GM12878 (cell line): ENCODE measurements at regions not wholly inside any gene's neighbourhood (a gene's known extent, or its start where the extent isn't known, plus 50 kb on each side); places are given as distances from the start of the nearest gene placed in this dataset.

Experiments used
- ATAC-seq: fragments of 200-7000 bp; cut with Tn5 transposase; 3 replicates; pipeline ENCODE4 v1.9.1; 2020; ENCODE audit warnings: mild to moderate bottlenecking, moderate library complexity
- BruUV-seq: library from RNA; stranded (reverse); fragments of 400-500 nt; replicated peaks from 2 replicates; lab custom pipeline; 2021; lab: Mats Ljungman, UMichigan
- CTCF ChIA-PET: fragments of 300-600 bp; sonication (Branson Sonifier 250); formaldehyde crosslinking; extraction: SDS; loops from one replicate; lab custom pipeline; 2021; ENCODE audit warnings: inconsistent platforms; lab: Yijun Ruan, JAX
- POLR2A ChIA-PET: fragments of 350-600 bp; formaldehyde crosslinking; extraction: SDS; loops from one replicate; lab custom pipeline; 2021; ENCODE audit warnings: inconsistent platforms; lab: Charles Lee
- RAD21 ChIA-PET: fragments of 300-600 bp; sonication (Branson Sonifier 250); formaldehyde crosslinking; loops from one replicate; lab custom pipeline; 2023; ENCODE audit warnings: antibody characterized with exemption; ENCODE audit not compliant: unreplicated experiment; lab: Charles Lee
- SMC1A ChIA-PET: fragments of 300-600 bp; sonication (Branson Sonifier 250); formaldehyde crosslinking; loops from one replicate; lab custom pipeline; 2023; ENCODE audit not compliant: unreplicated experiment, uncharacterized antibody; lab: Charles Lee
- DNase-seq: peaks from one replicate; pipeline ENCODE4 v3.0.0-alpha.2; 2011; ENCODE audit warnings: low read depth, low spot score
- FAIRE-seq: peaks from 3 replicates; lab custom pipeline; 2011; peaks lifted over from hg19 to GRCh38; lab: Jason Lieb, UNC
- H2AFZ ChIP-seq: 2 replicates; pipeline ENCODE4 v1.6.0; 2011; ENCODE audit warnings: low read depth, low read length, control low read depth; ENCODE audit not compliant: control insufficient read depth
- H3K27ac ChIP-seq: 2 replicates; pipeline ENCODE4 v1.5.1; 2011; ENCODE audit warnings: control low read depth; ENCODE audit not compliant: control insufficient read depth, insufficient read depth
- H3K27me3 ChIP-seq, 2 experiments: replicated peaks in 1 of 2; 2 replicates each; pipeline versions ENCODE4 v1.6.0 to v1.6.1; 2011; ENCODE audit warnings: low read length in 1 of 2; ENCODE audit not compliant: control insufficient read depth in 2 of 2, insufficient read depth in 2 of 2
- H3K36me3 ChIP-seq, 2 experiments: 2 replicates each; pipeline ENCODE4 v1.5.1; 2011; ENCODE audit warnings: low read length in 1 of 2; ENCODE audit not compliant: control insufficient read depth in 2 of 2, insufficient read depth in 2 of 2
- H3K4me1 ChIP-seq: 2 replicates; pipeline ENCODE4 v1.6.1; 2011; ENCODE audit warnings: mild to moderate bottlenecking, low read length, moderate library complexity, mixed read lengths; ENCODE audit not compliant: control insufficient read depth, insufficient read depth
- H3K4me2 ChIP-seq: 2 replicates; pipeline ENCODE4 v1.6.0; 2011; ENCODE audit warnings: control low read depth; ENCODE audit not compliant: control insufficient read depth, insufficient read depth
- H3K4me3 ChIP-seq: fragments of 200-600 bp; sonication (generic); 2 replicates; pipeline ENCODE4 v1.5.1; 2016
- H3K79me2 ChIP-seq: 2 replicates; pipeline ENCODE4 v1.6.0; 2011; ENCODE audit warnings: low read length; ENCODE audit not compliant: control insufficient read depth, insufficient read depth
- H3K9ac ChIP-seq: 2 replicates; pipeline ENCODE4 v1.8.0; 2011; ENCODE audit warnings: low read length, control low read depth, mixed read lengths; ENCODE audit not compliant: control insufficient read depth, insufficient read depth
- H3K9me3 ChIP-seq: replicated peaks from 3 replicates; pipeline ENCODE4 v1.5.1; 2011; ENCODE audit warnings: mild to moderate bottlenecking, low read length; ENCODE audit not compliant: control insufficient read depth, insufficient read depth
- H4K20me1 ChIP-seq: 2 replicates; pipeline ENCODE4 v1.6.0; 2011; ENCODE audit not compliant: control insufficient read depth, insufficient read depth
- FOS ChIP-seq: IDR thresholded peaks from 3 replicates; pipeline ENCODE4 v1.6.1; 2011; ENCODE audit warnings: borderline replicate concordance; ENCODE audit not compliant: insufficient read length; ENCODE audit errors: extremely low read depth
- MTA3 ChIP-seq: IDR thresholded peaks from 2 replicates; pipeline ENCODE4 v1.6.1; 2012; ENCODE audit warnings: low read length, inconsistent platforms, borderline replicate concordance
- RAD21 ChIP-seq: IDR thresholded peaks from 2 replicates; pipeline ENCODE4 v1.6.1; 2011; ENCODE audit warnings: mild to moderate bottlenecking, low read depth, low read length, moderate library complexity; ENCODE audit not compliant: insufficient read depth
- SIN3A ChIP-seq: IDR thresholded peaks from 2 replicates; pipeline ENCODE4 v1.6.1; 2012; ENCODE audit warnings: low read depth, low read length, improper control_type of control experiment
- WGBS: methylation state at CpG from one replicate; pipeline ENCODE4 v1.1.6; 2016; ENCODE audit warnings: low lambda C conversion rate; ENCODE audit not compliant: insufficient replicate concordance, insufficient coverage; ENCODE audit errors: missing lambda C conversion rate; 5-methylcytosine and 5-hydroxymethylcytosine counted together
- in situ Hi-C: fragments of 300-500 bp; cut with MboI; formaldehyde crosslinking; loops from 9 replicates; pipeline ENCODE4 v1.14.3; 2018; ENCODE audit warnings: mixed read lengths
- intact Hi-C: fragments of 100-400 bp; cut with micrococcal nuclease; formaldehyde crosslinking; loops from one replicate; pipeline ENCODE4 v1.14.2; 2022; ENCODE audit not compliant: unreplicated experiment
- TF ChIP-seq, protein P1 (sequence below): IDR thresholded peaks from 2 replicates; pipeline ENCODE4 v1.6.1; 2011; ENCODE audit warnings: low read depth, low read length, improper control_type of control experiment, borderline replicate concordance
- TF ChIP-seq, protein P2 (sequence below): IDR thresholded peaks from 2 replicates; pipeline ENCODE4 v1.6.1; 2012; ENCODE audit warnings: improper control_type of control experiment, low read depth, low read length; ENCODE audit not compliant: insufficient replicate concordance
- TF ChIP-seq, protein P3 (sequence below): IDR thresholded peaks from 2 replicates; pipeline ENCODE4 v1.6.1; 2012; ENCODE audit warnings: mild to moderate bottlenecking, low read depth, low read length

GRCh38 chr5:89724379-89725095 lies 685.0 kb downstream of the CETN3 start:
- in situ Hi-C loops (no loop called here), intact Hi-C loops (loop anchor here (10.0 kb wide), 1 partner anchor 540 kb away; no protein-coding TSS in a partner anchor)
- TF ChIP-seq SIN3A (no peak), MTA3 (no peak), RAD21 (no peak), FOS (no peak)
- TF ChIP-seq, protein P1, sequence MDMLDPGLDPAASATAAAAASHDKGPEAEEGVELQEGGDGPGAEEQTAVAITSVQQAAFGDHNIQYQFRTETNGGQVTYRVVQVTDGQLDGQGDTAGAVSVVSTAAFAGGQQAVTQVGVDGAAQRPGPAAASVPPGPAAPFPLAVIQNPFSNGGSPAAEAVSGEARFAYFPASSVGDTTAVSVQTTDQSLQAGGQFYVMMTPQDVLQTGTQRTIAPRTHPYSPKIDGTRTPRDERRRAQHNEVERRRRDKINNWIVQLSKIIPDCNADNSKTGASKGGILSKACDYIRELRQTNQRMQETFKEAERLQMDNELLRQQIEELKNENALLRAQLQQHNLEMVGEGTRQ, result no peak
- TF ChIP-seq, protein P2, sequence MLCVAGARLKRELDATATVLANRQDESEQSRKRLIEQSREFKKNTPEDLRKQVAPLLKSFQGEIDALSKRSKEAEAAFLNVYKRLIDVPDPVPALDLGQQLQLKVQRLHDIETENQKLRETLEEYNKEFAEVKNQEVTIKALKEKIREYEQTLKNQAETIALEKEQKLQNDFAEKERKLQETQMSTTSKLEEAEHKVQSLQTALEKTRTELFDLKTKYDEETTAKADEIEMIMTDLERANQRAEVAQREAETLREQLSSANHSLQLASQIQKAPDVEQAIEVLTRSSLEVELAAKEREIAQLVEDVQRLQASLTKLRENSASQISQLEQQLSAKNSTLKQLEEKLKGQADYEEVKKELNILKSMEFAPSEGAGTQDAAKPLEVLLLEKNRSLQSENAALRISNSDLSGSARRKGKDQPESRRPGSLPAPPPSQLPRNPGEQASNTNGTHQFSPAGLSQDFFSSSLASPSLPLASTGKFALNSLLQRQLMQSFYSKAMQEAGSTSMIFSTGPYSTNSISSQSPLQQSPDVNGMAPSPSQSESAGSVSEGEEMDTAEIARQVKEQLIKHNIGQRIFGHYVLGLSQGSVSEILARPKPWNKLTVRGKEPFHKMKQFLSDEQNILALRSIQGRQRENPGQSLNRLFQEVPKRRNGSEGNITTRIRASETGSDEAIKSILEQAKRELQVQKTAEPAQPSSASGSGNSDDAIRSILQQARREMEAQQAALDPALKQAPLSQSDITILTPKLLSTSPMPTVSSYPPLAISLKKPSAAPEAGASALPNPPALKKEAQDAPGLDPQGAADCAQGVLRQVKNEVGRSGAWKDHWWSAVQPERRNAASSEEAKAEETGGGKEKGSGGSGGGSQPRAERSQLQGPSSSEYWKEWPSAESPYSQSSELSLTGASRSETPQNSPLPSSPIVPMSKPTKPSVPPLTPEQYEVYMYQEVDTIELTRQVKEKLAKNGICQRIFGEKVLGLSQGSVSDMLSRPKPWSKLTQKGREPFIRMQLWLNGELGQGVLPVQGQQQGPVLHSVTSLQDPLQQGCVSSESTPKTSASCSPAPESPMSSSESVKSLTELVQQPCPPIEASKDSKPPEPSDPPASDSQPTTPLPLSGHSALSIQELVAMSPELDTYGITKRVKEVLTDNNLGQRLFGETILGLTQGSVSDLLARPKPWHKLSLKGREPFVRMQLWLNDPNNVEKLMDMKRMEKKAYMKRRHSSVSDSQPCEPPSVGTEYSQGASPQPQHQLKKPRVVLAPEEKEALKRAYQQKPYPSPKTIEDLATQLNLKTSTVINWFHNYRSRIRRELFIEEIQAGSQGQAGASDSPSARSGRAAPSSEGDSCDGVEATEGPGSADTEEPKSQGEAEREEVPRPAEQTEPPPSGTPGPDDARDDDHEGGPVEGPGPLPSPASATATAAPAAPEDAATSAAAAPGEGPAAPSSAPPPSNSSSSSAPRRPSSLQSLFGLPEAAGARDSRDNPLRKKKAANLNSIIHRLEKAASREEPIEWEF, result no peak
- TF ChIP-seq, protein P3, sequence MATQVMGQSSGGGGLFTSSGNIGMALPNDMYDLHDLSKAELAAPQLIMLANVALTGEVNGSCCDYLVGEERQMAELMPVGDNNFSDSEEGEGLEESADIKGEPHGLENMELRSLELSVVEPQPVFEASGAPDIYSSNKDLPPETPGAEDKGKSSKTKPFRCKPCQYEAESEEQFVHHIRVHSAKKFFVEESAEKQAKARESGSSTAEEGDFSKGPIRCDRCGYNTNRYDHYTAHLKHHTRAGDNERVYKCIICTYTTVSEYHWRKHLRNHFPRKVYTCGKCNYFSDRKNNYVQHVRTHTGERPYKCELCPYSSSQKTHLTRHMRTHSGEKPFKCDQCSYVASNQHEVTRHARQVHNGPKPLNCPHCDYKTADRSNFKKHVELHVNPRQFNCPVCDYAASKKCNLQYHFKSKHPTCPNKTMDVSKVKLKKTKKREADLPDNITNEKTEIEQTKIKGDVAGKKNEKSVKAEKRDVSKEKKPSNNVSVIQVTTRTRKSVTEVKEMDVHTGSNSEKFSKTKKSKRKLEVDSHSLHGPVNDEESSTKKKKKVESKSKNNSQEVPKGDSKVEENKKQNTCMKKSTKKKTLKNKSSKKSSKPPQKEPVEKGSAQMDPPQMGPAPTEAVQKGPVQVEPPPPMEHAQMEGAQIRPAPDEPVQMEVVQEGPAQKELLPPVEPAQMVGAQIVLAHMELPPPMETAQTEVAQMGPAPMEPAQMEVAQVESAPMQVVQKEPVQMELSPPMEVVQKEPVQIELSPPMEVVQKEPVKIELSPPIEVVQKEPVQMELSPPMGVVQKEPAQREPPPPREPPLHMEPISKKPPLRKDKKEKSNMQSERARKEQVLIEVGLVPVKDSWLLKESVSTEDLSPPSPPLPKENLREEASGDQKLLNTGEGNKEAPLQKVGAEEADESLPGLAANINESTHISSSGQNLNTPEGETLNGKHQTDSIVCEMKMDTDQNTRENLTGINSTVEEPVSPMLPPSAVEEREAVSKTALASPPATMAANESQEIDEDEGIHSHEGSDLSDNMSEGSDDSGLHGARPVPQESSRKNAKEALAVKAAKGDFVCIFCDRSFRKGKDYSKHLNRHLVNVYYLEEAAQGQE, result no peak
- no TSS peak for BruUV-seq
- Histone ChIP-seq H3K4me1 (0 out of 2 replicates have a peak, but pooled peaks cover 3% of the 10 kb centered on the region), H3K4me2 (no peak overlapping the region), H4K20me1 (no peaks in the 10 kb centered on the region), H3K4me3 (no peak overlapping the region), H3K79me2 (no peaks in the 10 kb centered on the region), H3K27me3 (no peaks in the 10 kb centered on the region), H2AFZ (no peak overlapping the region), H3K36me3 (no peaks in the 10 kb centered on the region), H3K9me3 (no peaks in the 10 kb centered on the region), H3K9ac (no peak overlapping the region), H3K27ac (no peak overlapping the region)
- ATAC-seq (no peak), DNase-seq (no peak), FAIRE-seq (no peak)
- 87% methylated on average over 7 of the region's 7 CpGs for WGBS
- SMC1A ChIA-PET, result interaction anchor here (0.6 to 1.8 kb wide), 3 partner anchors 10 to 340 kb away, joined by 4 to 7 read pairs (median 5); no protein-coding TSS in a partner anchor
- POLR2A ChIA-PET, result no interaction called here
- RAD21 ChIA-PET, result interaction anchor here (0.8 to 2.9 kb wide), 3 partner anchors 10 to 996 kb away, joined by 3 to 18 read pairs (median 4); no protein-coding TSS in a partner anchor
- CTCF ChIA-PET, result interaction anchor here (2.0 kb wide), 1 partner anchor 997 kb away, joined by 7 read pairs; no protein-coding TSS in a partner anchor
